ENCODE measurements at regions not wholly inside any gene's neighbourhood (a gene's known extent, or its start where the extent isn't known, plus 50 kb on each side); places are given as distances from the start of the nearest gene placed in this dataset.

DNA sequence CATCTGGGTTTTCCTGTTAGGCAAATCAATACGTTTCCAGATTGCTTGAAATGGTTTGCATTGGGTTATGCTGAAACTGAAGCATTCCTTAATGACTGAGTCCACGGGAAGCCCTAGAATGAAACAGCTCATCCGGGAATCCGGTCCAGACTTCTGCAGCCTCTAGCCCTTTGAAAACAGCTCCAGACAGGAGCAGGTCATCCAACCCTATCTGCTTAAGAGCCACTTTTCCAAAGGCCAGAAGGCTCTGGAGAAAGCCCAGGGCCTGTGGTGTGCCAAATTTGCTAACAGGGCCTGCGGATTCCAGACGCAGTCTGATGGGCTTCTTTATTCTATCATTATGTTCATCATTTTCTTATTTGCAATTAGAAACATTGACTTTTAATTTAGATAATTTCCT is 265.4 kb downstream of the SKIDA1 start:
- Histone ChIP-seq H3K9me3 (replicated peaks; ENCODE audit: control insufficient read depth, insufficient read depth, low read length) (no peaks in the 10 kb centered on the region), H2AFZ (ENCODE audit: control insufficient read depth, low read depth, low read length) (no peak overlapping the region), H3K79me2 (ENCODE audit: control insufficient read depth, insufficient read depth, low read length) (no peaks in the 10 kb centered on the region), H3K9ac (ENCODE audit: control insufficient read depth, insufficient read depth, low read length) (no peak overlapping the region), H3K4me1 (ENCODE audit: control insufficient read depth, insufficient read depth, low read length) (no peaks in the 10 kb centered on the region), H3K27ac (ENCODE audit: control insufficient read depth, insufficient read depth) (no peak overlapping the region), H3K27me3 (replicated peaks in 1 of 2; ENCODE audit: control insufficient read depth in 2 of 2, insufficient read depth in 2 of 2, low read length in 1 of 2) (no peaks in the 10 kb centered on the region), H3K36me3 (ENCODE audit: control insufficient read depth in 2 of 2, insufficient read depth in 2 of 2, low read length in 1 of 2) (no peaks in the 10 kb centered on the region), H4K20me1 (ENCODE audit: control insufficient read depth, insufficient read depth) (no peaks in the 10 kb centered on the region), H3K4me3 (no peak overlapping the region), H3K4me2 (ENCODE audit: control insufficient read depth, insufficient read depth) (no peak overlapping the region)
- ChIA-PET RAD21 (ENCODE audit: unreplicated experiment) (no interaction called here), POLR2A (interaction anchor here (0.6 kb wide), 1 partner anchor 351 kb away, joined by 4 read pairs; no protein-coding TSS in a partner anchor), SMC1A (ENCODE audit: uncharacterized antibody, unreplicated experiment) (no interaction called here), CTCF (no interaction called here)
- no peak for FAIRE-seq
- 29% methylated on average over 6 of the region's 6 CpGs for WGBS (ENCODE audit: insufficient coverage, insufficient replicate concordance, low lambda C conversion rate, missing lambda C conversion rate)
- no peak for DNase-seq (ENCODE audit: low read depth, low spot score)
- no peak for ATAC-seq
- in situ Hi-C loops (cut with MboI) (loop anchor here (25.0 kb wide), 1 partner anchor 398 kb away; no protein-coding TSS in a partner anchor), intact Hi-C loops (cut with micrococcal nuclease; ENCODE audit: unreplicated experiment) (no loop called here)
- BruUV-seq (replicated peaks) = no TSS peak
- TF ChIP-seq POLR2A (IDR thresholded peaks at IDR 0.05; ENCODE audit: low read depth, low read length) (no peak), YBX1 (IDR thresholded peaks at IDR 0.05) (no peak), YY1 (IDR thresholded peaks at IDR 0.05; ENCODE audit: low read depth, low read length) (no peak), SREBF2 (IDR thresholded peaks at IDR 0.05; ENCODE audit: low read length) (no peak), CBX5 (IDR thresholded peaks at IDR 0.05; ENCODE audit: low read depth) (no peak)
- TF ChIP-seq, protein P1, sequence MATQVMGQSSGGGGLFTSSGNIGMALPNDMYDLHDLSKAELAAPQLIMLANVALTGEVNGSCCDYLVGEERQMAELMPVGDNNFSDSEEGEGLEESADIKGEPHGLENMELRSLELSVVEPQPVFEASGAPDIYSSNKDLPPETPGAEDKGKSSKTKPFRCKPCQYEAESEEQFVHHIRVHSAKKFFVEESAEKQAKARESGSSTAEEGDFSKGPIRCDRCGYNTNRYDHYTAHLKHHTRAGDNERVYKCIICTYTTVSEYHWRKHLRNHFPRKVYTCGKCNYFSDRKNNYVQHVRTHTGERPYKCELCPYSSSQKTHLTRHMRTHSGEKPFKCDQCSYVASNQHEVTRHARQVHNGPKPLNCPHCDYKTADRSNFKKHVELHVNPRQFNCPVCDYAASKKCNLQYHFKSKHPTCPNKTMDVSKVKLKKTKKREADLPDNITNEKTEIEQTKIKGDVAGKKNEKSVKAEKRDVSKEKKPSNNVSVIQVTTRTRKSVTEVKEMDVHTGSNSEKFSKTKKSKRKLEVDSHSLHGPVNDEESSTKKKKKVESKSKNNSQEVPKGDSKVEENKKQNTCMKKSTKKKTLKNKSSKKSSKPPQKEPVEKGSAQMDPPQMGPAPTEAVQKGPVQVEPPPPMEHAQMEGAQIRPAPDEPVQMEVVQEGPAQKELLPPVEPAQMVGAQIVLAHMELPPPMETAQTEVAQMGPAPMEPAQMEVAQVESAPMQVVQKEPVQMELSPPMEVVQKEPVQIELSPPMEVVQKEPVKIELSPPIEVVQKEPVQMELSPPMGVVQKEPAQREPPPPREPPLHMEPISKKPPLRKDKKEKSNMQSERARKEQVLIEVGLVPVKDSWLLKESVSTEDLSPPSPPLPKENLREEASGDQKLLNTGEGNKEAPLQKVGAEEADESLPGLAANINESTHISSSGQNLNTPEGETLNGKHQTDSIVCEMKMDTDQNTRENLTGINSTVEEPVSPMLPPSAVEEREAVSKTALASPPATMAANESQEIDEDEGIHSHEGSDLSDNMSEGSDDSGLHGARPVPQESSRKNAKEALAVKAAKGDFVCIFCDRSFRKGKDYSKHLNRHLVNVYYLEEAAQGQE (IDR thresholded peaks at IDR 0.05; ENCODE audit: low read depth, low read length) = no peak
- TF ChIP-seq, protein P2, sequence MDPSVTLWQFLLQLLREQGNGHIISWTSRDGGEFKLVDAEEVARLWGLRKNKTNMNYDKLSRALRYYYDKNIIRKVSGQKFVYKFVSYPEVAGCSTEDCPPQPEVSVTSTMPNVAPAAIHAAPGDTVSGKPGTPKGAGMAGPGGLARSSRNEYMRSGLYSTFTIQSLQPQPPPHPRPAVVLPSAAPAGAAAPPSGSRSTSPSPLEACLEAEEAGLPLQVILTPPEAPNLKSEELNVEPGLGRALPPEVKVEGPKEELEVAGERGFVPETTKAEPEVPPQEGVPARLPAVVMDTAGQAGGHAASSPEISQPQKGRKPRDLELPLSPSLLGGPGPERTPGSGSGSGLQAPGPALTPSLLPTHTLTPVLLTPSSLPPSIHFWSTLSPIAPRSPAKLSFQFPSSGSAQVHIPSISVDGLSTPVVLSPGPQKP (IDR thresholded peaks at IDR 0.05; ENCODE audit: low read depth, low read length) = no peak
